Mucosa of descending colon (tissue), 3 donors: ENCODE measurements at regions not wholly inside any gene's neighbourhood (a gene's known extent, or its start where the extent isn't known, plus 50 kb on each side); places are given as distances from the start of the nearest gene placed in this dataset.
"Not testable (repeated sequence)": the region's sequence is repeated elsewhere in the genome, so short reads cannot be mapped to it uniquely, and the experiment has no call there.

Experiments used
- ATAC-seq: fragments of 200-7000 bp; cut with Tn5 transposase; one replicate; pipeline ENCODE4 v1.9.1; 2020; ENCODE audit warnings: mild to moderate bottlenecking, moderate library complexity
- DNase-seq, 3 donors: peaks; one replicate each; pipeline ENCODE4 v3.0.0-alpha.2; 2020
- H3K36me3 ChIP-seq: fragments of 200-600 bp; one replicate; pipeline ENCODE4 v1.8.0; 2021; ENCODE audit warnings: low read depth, mild to moderate bottlenecking
- H3K4me1 ChIP-seq: fragments of 200-600 bp; one replicate; pipeline ENCODE4 v1.8.0; 2021; ENCODE audit warnings: low read depth, mild to moderate bottlenecking
- H3K4me3 ChIP-seq: fragments of 200-600 bp; one replicate; pipeline ENCODE4 v1.8.0; 2021; ENCODE audit warnings: mild to moderate bottlenecking
- H3K9me3 ChIP-seq: fragments of 200-600 bp; one replicate; pipeline ENCODE4 v1.8.0; 2021; ENCODE audit warnings: mild to moderate bottlenecking
- intact Hi-C, 2 donors: fragments of 100-400 bp; cut with DNase I in 1 of 2; cut with micrococcal nuclease in 1 of 2; formaldehyde crosslinking; loops; one replicate each; pipeline versions ENCODE4 v1.11.0 to v1.11.1; 2022; cut with DNase I, micrococcal nuclease
- TF ChIP-seq, protein P1 (sequence below): fragments of 200-600 bp; IDR thresholded peaks from one replicate; pipeline ENCODE4 v1.8.0; 2022; ENCODE audit warnings: antibody characterized with exemption, mild to moderate bottlenecking
- donor health status: DM: no; HTN: no; CAD: no; lungs with moderate emphysema.
- donor health status: DM: no; HTN: no; CAD: no.
- donor health status: DM: no; HTN: yes; CAD: no.

DNA sequence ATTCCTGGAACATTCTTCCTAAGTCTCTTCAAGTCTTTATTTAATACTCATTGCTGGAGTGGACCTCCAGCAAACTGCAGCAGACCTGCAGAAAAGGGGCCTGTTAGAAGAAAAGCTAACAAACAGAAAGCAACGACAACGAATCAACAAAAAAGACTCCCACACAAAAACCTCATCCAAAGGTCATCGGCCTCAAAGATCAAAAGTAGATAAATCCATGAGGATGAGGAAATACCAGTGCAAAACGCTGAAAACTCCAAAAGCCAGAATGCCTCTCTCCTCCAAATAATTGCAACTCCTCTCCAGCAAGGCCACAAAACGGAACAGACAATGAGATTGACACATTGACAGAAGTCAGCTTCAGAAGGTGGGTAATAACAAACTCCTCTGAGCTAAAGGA lies 472.2 kb downstream of the C12orf50 start:
- H3K4me3 ChIP-seq, result no peak overlapping the region
- TF ChIP-seq, protein P1, sequence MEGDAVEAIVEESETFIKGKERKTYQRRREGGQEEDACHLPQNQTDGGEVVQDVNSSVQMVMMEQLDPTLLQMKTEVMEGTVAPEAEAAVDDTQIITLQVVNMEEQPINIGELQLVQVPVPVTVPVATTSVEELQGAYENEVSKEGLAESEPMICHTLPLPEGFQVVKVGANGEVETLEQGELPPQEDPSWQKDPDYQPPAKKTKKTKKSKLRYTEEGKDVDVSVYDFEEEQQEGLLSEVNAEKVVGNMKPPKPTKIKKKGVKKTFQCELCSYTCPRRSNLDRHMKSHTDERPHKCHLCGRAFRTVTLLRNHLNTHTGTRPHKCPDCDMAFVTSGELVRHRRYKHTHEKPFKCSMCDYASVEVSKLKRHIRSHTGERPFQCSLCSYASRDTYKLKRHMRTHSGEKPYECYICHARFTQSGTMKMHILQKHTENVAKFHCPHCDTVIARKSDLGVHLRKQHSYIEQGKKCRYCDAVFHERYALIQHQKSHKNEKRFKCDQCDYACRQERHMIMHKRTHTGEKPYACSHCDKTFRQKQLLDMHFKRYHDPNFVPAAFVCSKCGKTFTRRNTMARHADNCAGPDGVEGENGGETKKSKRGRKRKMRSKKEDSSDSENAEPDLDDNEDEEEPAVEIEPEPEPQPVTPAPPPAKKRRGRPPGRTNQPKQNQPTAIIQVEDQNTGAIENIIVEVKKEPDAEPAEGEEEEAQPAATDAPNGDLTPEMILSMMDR, result no peak
- no peak for DNase-seq
- ATAC-seq, result no peak
- intact Hi-C loops, result no loop called here
- H3K4me1 ChIP-seq, result no peaks in the 10 kb centered on the region
- H3K9me3 ChIP-seq, result peaks cover 4% of the 10 kb centered on the region
- H3K36me3 ChIP-seq, result no peaks in the 10 kb centered on the region

DNA sequence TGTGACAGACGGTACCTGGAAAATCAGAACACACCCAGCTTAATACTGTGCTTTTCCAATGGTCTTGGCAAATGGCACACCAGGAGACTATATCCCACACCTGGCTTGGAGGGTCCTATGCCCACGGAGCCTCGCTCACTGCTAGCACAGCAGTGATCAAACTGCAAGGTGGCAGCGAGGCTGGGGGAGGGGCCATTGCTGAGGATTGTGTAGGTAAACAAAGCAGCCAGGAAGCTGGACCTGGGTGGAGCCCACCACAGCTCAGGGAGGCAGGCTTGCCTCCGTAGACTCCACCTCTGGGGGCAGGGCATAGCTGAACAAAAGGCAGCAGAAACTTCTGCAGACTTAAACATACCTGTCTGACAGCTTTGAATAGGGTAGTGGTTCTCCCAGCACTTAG lies 498.0 kb downstream of the C12orf50 start:
- H3K9me3 ChIP-seq, DNase-seq, ATAC-seq, H3K36me3 ChIP-seq, H3K4me3 ChIP-seq, H3K4me1 ChIP-seq, intact Hi-C loops: not testable (repeated sequence)

DNA sequence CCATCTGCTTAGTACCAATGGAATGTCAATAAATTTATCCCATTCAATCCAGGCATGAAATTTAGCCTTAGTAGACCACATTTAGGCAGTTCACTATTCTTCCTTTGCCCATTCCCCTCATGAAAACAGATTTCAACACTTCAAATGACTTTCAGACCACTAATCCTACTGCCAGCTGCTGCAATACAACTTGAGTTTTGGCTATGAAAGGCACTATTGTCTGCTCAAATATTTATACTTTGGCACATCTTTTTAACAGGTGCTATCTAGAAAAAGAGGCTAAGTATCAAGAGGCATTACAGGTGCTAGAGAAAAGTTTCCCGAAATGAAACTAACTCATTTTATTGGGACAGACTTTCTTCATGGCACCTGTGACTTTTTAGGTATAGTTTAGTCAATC lies 499.8 kb downstream of the C12orf50 start:
- no peak overlapping the region for H3K4me3 ChIP-seq
- no peaks in the 10 kb centered on the region for H3K4me1 ChIP-seq
- TF ChIP-seq, protein P1, result no peak
- DNase-seq (no peak), ATAC-seq (no peak)
- intact Hi-C loops, result no loop called here
- no peaks in the 10 kb centered on the region for H3K9me3 ChIP-seq
- no peaks in the 10 kb centered on the region for H3K36me3 ChIP-seq

DNA sequence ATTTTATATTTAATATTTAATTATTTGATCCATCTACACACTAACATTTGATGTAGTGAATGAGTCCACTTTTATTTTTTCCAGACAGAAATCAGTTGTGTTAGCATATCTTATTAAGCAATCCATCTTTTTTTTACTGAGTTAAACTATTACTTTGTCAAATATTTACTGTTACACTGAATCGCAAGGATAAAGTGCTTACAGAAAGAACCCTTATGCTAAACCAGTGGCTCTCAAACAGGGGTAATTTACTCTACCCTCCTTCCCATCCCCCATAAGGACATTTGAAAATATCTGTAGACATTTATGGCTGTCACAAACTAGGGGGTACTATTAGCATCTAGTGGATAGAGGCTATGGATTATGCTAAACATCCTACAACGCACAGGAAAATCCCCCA lies 508.2 kb downstream of the C12orf50 start:
- TF ChIP-seq, protein P1, result no peak
- no peaks in the 10 kb centered on the region for H3K36me3 ChIP-seq
- no peaks in the 10 kb centered on the region for H3K4me1 ChIP-seq
- H3K9me3 ChIP-seq, result no peaks in the 10 kb centered on the region
- no peak overlapping the region for H3K4me3 ChIP-seq
- DNase-seq (no peak), ATAC-seq (no peak)
- intact Hi-C loops, result no loop called here

DNA sequence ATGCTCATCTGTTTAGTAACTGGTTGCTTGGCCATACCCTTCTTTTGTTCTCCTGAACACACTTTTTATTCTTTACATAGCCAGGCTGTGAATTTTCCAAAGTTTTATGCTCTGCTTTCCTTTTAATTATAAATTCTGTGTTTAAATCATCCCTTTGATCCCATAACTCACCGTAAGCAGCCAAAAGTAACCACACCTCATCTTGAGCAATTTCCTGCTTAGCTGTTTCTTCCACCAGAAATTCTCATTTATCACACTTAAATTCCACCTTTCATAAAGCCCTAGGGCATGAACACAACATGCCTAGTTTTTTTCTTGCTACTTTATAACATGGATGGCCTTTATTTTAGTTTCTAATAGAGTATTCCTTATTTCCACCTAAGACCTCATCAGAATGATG lies 510.7 kb downstream of the C12orf50 start:
- TF ChIP-seq, protein P1, result no peak
- no peaks in the 10 kb centered on the region for H3K9me3 ChIP-seq
- H3K36me3 ChIP-seq, result no peaks in the 10 kb centered on the region
- H3K4me3 ChIP-seq, result no peak overlapping the region
- intact Hi-C loops, result no loop called here
- ATAC-seq (no peak), DNase-seq (no peak)
- H3K4me1 ChIP-seq, result no peaks in the 10 kb centered on the region

DNA sequence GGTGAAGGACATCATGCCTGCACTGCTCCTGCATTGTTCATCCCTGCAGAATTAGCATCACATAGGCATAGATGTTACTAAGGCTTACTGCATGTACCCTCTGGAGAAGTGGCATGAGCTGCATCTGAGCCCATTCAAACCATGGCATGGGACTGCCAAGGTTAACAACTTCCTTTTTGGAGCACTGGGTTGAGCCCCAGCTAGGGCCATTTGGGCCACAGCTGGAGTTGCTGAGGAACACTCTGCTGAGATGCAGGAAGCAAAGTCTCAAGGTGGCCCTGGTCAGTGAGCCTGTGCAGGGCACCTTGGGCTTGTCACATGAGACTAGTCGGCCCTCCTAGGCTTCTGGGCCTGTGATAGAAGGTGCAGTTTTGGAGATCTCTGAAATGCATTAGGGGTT lies 511.2 kb downstream of the C12orf50 start:
- intact Hi-C loops, result no loop called here
- no peak for DNase-seq
- ATAC-seq, result no peak

More for the DNA sequence above, 511.2 kb downstream of the C12orf50 start:
- Histone ChIP-seq H3K4me1 (no peaks in the 10 kb centered on the region), H3K9me3 (no peaks in the 10 kb centered on the region), H3K36me3 (no peaks in the 10 kb centered on the region), H3K4me3 (no peak overlapping the region)
- TF ChIP-seq, protein P1, result no peak
